OCI-LY3 (cell line): ENCODE measurements at regions not wholly inside any gene's neighbourhood (a gene's known extent, or its start where the extent isn't known, plus 50 kb on each side); places are given as distances from the start of the nearest gene placed in this dataset.

Experiments used
- H2AFZ ChIP-seq: fragments of 200-600, 300-600 bp; shearing (Covaris generic); 2 replicates; pipeline ENCODE4 v1.6.0; 2014; ENCODE audit warnings: antibody characterized with exemption, low read depth, low read length
- H3K27ac ChIP-seq: fragments of 200-600, 300-600 bp; sonication (generic); 2 replicates; pipeline ENCODE4 v1.5.1; 2014; ENCODE audit warnings: mild to moderate bottlenecking, low read length, moderate library complexity, mixed read lengths
- H3K27me3 ChIP-seq: fragments of 200-600, 300-600 bp; sonication (generic); 2 replicates; pipeline ENCODE4 v1.6.1; 2014; ENCODE audit warnings: low read depth, low read length, mixed read lengths
- H3K36me3 ChIP-seq: fragments of 200-600, 300-600 bp; sonication (generic); replicated peaks from 2 replicates; pipeline ENCODE3; 2014; ENCODE audit warnings: low read depth, low read length, mixed read lengths
- H3K4me1 ChIP-seq: fragments of 300-600, 200-600 bp; sonication (generic); 2 replicates; pipeline ENCODE4 v1.6.1; 2014; ENCODE audit warnings: low read length, mixed read lengths
- H3K4me2 ChIP-seq: fragments of 200-600, 300-600 bp; sonication (generic); 2 replicates; pipeline ENCODE4 v1.6.1; 2014; ENCODE audit warnings: low read length, mixed read lengths
- H3K4me3 ChIP-seq: fragments of 300-600, 200-600 bp; sonication (generic); 2 replicates; pipeline ENCODE4 v1.5.1; 2014; ENCODE audit warnings: antibody characterized with exemption, mild to moderate bottlenecking, low read length, moderate library complexity
- H3K79me2 ChIP-seq: fragments of 300-600, 200-600 bp; shearing (Covaris generic); 2 replicates; pipeline ENCODE4 v1.6.1; 2014; ENCODE audit warnings: mild to moderate bottlenecking, low read length, mixed read lengths
- H3K9ac ChIP-seq: fragments of 300-600, 200-600 bp; shearing (Covaris generic); 2 replicates; pipeline ENCODE4 v1.6.0; 2014; ENCODE audit warnings: mild to moderate bottlenecking, low read length, moderate library complexity
- H3K9me3 ChIP-seq: fragments of 200-600, 300-600 bp; shearing (Covaris generic); 2 replicates; pipeline ENCODE4 v1.6.1; 2014; ENCODE audit warnings: low read length, mixed read lengths; ENCODE audit not compliant: insufficient read depth
- H4K20me1 ChIP-seq: fragments of 200-600, 300-600 bp; sonication (generic); 2 replicates; pipeline ENCODE4 v1.6.1; 2016; ENCODE audit warnings: low read length, mixed read lengths; ENCODE audit not compliant: insufficient read depth
- CTCF ChIP-seq: fragments of 200-600, 300-600 bp; sonication (generic); IDR thresholded peaks from 2 replicates; pipeline ENCODE4 v1.5.1; 2014; ENCODE audit warnings: antibody characterized with exemption, low read length, low read depth
- EZH2phosphoT487 ChIP-seq: fragments of 200-600 bp; shearing (Covaris generic); IDR thresholded peaks from 2 replicates; pipeline ENCODE4 v1.6.1; 2018; ENCODE audit warnings: antibody characterized with exemption, mixed run types, low read depth

- H3K27me3 ChIP-seq: no peaks in the 10 kb centered on the region
- no peaks in the 10 kb centered on the region for H3K4me1 ChIP-seq
- H3K36me3 ChIP-seq: no peaks in the 10 kb centered on the region
- no peak overlapping the region for H3K9ac ChIP-seq
- H3K27ac ChIP-seq: no peak overlapping the region
- H3K4me2 ChIP-seq: no peak overlapping the region
- H3K79me2 ChIP-seq: no peaks in the 10 kb centered on the region
- no peaks in the 10 kb centered on the region for H3K9me3 ChIP-seq
- H4K20me1 ChIP-seq: no peaks in the 10 kb centered on the region
- H3K4me3 ChIP-seq: no peak overlapping the region
- H2AFZ ChIP-seq: no peak overlapping the region
- no peak for TF ChIP-seq EZH2phosphoT487
- TF ChIP-seq CTCF: no peak
Measured at GRCh38 chrX:46433892-46434291, 111.3 kb downstream of the ZNF674 start.

GRCh38 chrX:46408553-46409407 is 136.4 kb downstream of the ZNF674 start:
- H4K20me1 ChIP-seq: no peaks in the 10 kb centered on the region
- H3K4me1 ChIP-seq: no peaks in the 10 kb centered on the region
- TF ChIP-seq CTCF: peak; percentile 89
- TF ChIP-seq EZH2phosphoT487: no peak
- no peak overlapping the region for H3K9ac ChIP-seq
- H3K4me3 ChIP-seq: no peak overlapping the region
- H3K27ac ChIP-seq: no peak overlapping the region
- no peaks in the 10 kb centered on the region for H3K36me3 ChIP-seq
- H2AFZ ChIP-seq: 0 out of 2 replicates have a peak overlapping the region, but pooled peaks have one; percentile 65
- no peaks in the 10 kb centered on the region for H3K79me2 ChIP-seq
- H3K4me2 ChIP-seq: 0 out of 2 replicates have a peak overlapping the region, but pooled peaks have one; percentile 26
- H3K9me3 ChIP-seq: no peaks in the 10 kb centered on the region
- H3K27me3 ChIP-seq: no peaks in the 10 kb centered on the region

- no peaks in the 10 kb centered on the region for H4K20me1 ChIP-seq
- no peak overlapping the region for H3K27ac ChIP-seq
- no peak overlapping the region for H3K9ac ChIP-seq
- no peaks in the 10 kb centered on the region for H3K27me3 ChIP-seq
- no peak overlapping the region for H2AFZ ChIP-seq
- no peaks in the 10 kb centered on the region for H3K4me1 ChIP-seq
- TF ChIP-seq CTCF: no peak
- TF ChIP-seq EZH2phosphoT487: no peak
- H3K79me2 ChIP-seq: no peaks in the 10 kb centered on the region
- H3K36me3 ChIP-seq: no peaks in the 10 kb centered on the region
- no peaks in the 10 kb centered on the region for H3K9me3 ChIP-seq
- H3K4me2 ChIP-seq: no peak overlapping the region
- no peak overlapping the region for H3K4me3 ChIP-seq
Measured at GRCh38 chrX:46407753-46408130, 137.5 kb downstream of the ZNF674 start.

- TF ChIP-seq EZH2phosphoT487 (no peak), CTCF (no peak)
Measured at GRCh38 chrX:46407036-46407752, 138.0 kb downstream of the ZNF674 start.

More at GRCh38 chrX:46407036-46407752, 138.0 kb downstream of the ZNF674 start:
- Histone ChIP-seq H3K9me3 (no peaks in the 10 kb centered on the region), H3K9ac (no peak overlapping the region), H4K20me1 (no peaks in the 10 kb centered on the region), H3K79me2 (no peaks in the 10 kb centered on the region), H2AFZ (no peak overlapping the region), H3K27ac (no peak overlapping the region), H3K4me3 (no peak overlapping the region), H3K36me3 (no peaks in the 10 kb centered on the region), H3K4me1 (no peaks in the 10 kb centered on the region), H3K4me2 (no peak overlapping the region), H3K27me3 (no peaks in the 10 kb centered on the region)
